ENCODE measurements at regions not wholly inside any gene's neighbourhood (a gene's known extent, or its start where the extent isn't known, plus 50 kb on each side); places are given as distances from the start of the nearest gene placed in this dataset.

DNA sequence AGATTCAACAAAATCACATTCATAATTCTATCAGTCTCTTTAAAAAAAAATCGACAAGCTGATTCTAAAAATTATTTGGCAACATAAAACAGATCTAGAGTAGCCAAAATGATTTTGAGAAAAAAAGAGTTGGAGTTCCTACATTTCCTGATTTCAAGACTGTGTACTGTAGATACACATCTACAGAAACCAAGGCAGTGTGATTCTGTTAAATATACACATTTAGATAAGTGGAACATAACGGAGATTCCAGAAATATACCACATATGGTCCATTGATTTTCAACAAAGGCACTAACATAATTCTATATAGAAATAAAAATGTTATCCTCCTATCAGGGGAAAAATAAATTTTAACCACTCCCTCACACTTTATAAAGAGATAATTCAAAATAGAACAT lies 467.0 kb downstream of the ADRA2A start:
- POLR2A ChIA-PET = no interaction called here
- no peak for DNase-seq (ENCODE audit: low read depth, low spot score)
- FAIRE-seq = no peak
- CTCF ChIA-PET = no interaction called here
- Histone ChIP-seq H3K9me3 (replicated peaks; ENCODE audit: control insufficient read depth, insufficient read depth, low read length) (peaks cover 2% of the 10 kb centered on the region), H3K4me1 (ENCODE audit: control insufficient read depth, extremely low read depth, insufficient read depth, low read length) (no peaks in the 10 kb centered on the region), H4K20me1 (replicated peaks; ENCODE audit: control insufficient read depth, extremely low read depth, insufficient read depth, low read length) (no peaks in the 10 kb centered on the region), H3K9me1 (replicated peaks; ENCODE audit: control insufficient read depth, extremely low read depth, insufficient read depth, low read length) (no peaks in the 10 kb centered on the region), H3K36me3 (ENCODE audit: control insufficient read depth in 2 of 2, extremely low read depth in 1 of 2, insufficient read depth in 2 of 2, low read length in 2 of 2) (no peaks in the 10 kb centered on the region), H3K27ac (ENCODE audit: insufficient read depth, low read depth, low read length) (no peak overlapping the region), H3K27me3 (ENCODE audit: control insufficient read depth in 2 of 2, insufficient read depth in 2 of 2, low read length in 2 of 2) (no peaks in the 10 kb centered on the region), H3K9ac (replicated peaks; ENCODE audit: extremely low read depth, insufficient read depth, low read length) (no peak overlapping the region), H3K4me3 (replicated peaks in 1 of 3; ENCODE audit: insufficient read depth in 1 of 3, low read depth in 1 of 3, low read length in 3 of 3) (no peak overlapping the region), H3K4me2 (ENCODE audit: insufficient read depth, low read length) (no peak overlapping the region), H2AFZ (ENCODE audit: low read depth, low read length) (no peak overlapping the region), H3K79me2 (ENCODE audit: control insufficient read depth, insufficient read depth, low read length) (no peaks in the 10 kb centered on the region)
- intact Hi-C loops (cut with micrococcal nuclease) = no loop called here
- dilution Hi-C loops (cut with MboI; ENCODE audit: extremely low pct_ligation_motif_present, low sequenced_read_pairs) = no loop called here
- no TSS peak for BruUV-seq (replicated peaks)
- TF ChIP-seq EZH2 (IDR thresholded peaks at IDR 0.05; ENCODE audit: borderline replicate concordance, low read depth, low read length, severe bottlenecking) (no peak), GATA2 (IDR thresholded peaks at IDR 0.05; ENCODE audit: insufficient read depth, insufficient read length, low read depth, low read length) (no peak), FOS (IDR thresholded peaks at IDR 0.05; ENCODE audit: borderline replicate concordance, insufficient read depth, low read length) (no peak), MYC (IDR thresholded peaks at IDR 0.05; ENCODE audit: low read depth, low read length) (no peak), JUN (IDR thresholded peaks at IDR 0.05; ENCODE audit: borderline replicate concordance, insufficient read depth, insufficient read length, low read depth) (no peak), POLR2A (IDR thresholded peaks at IDR 0.05; ENCODE audit: low read depth, low read length) (no peak), POLR2AphosphoS5 (IDR thresholded peaks at IDR 0.05; ENCODE audit: insufficient read depth, low read depth, low read length) (no peak)
- TF ChIP-seq, protein P1, sequence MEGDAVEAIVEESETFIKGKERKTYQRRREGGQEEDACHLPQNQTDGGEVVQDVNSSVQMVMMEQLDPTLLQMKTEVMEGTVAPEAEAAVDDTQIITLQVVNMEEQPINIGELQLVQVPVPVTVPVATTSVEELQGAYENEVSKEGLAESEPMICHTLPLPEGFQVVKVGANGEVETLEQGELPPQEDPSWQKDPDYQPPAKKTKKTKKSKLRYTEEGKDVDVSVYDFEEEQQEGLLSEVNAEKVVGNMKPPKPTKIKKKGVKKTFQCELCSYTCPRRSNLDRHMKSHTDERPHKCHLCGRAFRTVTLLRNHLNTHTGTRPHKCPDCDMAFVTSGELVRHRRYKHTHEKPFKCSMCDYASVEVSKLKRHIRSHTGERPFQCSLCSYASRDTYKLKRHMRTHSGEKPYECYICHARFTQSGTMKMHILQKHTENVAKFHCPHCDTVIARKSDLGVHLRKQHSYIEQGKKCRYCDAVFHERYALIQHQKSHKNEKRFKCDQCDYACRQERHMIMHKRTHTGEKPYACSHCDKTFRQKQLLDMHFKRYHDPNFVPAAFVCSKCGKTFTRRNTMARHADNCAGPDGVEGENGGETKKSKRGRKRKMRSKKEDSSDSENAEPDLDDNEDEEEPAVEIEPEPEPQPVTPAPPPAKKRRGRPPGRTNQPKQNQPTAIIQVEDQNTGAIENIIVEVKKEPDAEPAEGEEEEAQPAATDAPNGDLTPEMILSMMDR (IDR thresholded peaks at IDR 0.05; ENCODE audit: extremely low read depth in 1 of 2, insufficient read depth in 1 of 2, low read depth in 1 of 2, low read length in 2 of 2) = no peak
- TF ChIP-seq, protein P2, sequence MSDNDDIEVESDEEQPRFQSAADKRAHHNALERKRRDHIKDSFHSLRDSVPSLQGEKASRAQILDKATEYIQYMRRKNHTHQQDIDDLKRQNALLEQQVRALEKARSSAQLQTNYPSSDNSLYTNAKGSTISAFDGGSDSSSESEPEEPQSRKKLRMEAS (IDR thresholded peaks at IDR 0.05; ENCODE audit: insufficient read depth, insufficient read length) = no peak

All from endothelial cell of umbilical vein (primary cell).